ENCODE measurements at regions not wholly inside any gene's neighbourhood (a gene's known extent, or its start where the extent isn't known, plus 50 kb on each side); places are given as distances from the start of the nearest gene placed in this dataset.

GRCh38 chr13:24074678-24075077, 85.8 kb upstream of the SPATA13 start:
- Histone ChIP-seq H3K79me2 (ENCODE audit: low read length) (no peaks in the 10 kb centered on the region), H4K20me1 (ENCODE audit: insufficient read depth, low read length) (no peaks in the 10 kb centered on the region), H3K4me2 (ENCODE audit: low read length) (no peak overlapping the region), H3K4me3 (ENCODE audit: low read length) (no peak overlapping the region), H3K9ac (ENCODE audit: low read length) (no peak overlapping the region), H2AFZ (ENCODE audit: low read depth, low read length) (peak overlapping the region; percentile 28), H3K9me3 (ENCODE audit: insufficient read depth, low read length) (no peaks in the 10 kb centered on the region), H3K4me1 (ENCODE audit: low read length) (peaks cover 17% of the 10 kb centered on the region), H3K27ac (ENCODE audit: low read length) (no peak overlapping the region), H3K36me3 (replicated peaks; ENCODE audit: low read depth, low read length) (no peaks in the 10 kb centered on the region), H3K27me3 (ENCODE audit: low read depth, low read length) (no peaks in the 10 kb centered on the region)
- TF ChIP-seq EZH2phosphoT487 (IDR thresholded peaks at IDR 0.05; ENCODE audit: low read depth) (no peak), CTCF (IDR thresholded peaks at IDR 0.05; ENCODE audit: low read depth, low read length) (no peak)

- no peak for TF ChIP-seq CTCF (IDR thresholded peaks at IDR 0.05; ENCODE audit: low read depth, low read length)
- TF ChIP-seq EZH2phosphoT487 (IDR thresholded peaks at IDR 0.05; ENCODE audit: low read depth) = no peak
- Histone ChIP-seq H3K9me3 (ENCODE audit: insufficient read depth, low read length) (no peaks in the 10 kb centered on the region), H3K79me2 (ENCODE audit: low read length) (no peaks in the 10 kb centered on the region), H3K27me3 (ENCODE audit: low read depth, low read length) (no peaks in the 10 kb centered on the region), H4K20me1 (ENCODE audit: insufficient read depth, low read length) (no peaks in the 10 kb centered on the region), H3K27ac (ENCODE audit: low read length) (no peak overlapping the region), H3K4me2 (ENCODE audit: low read length) (no peak overlapping the region), H3K4me1 (ENCODE audit: low read length) (peaks cover 17% of the 10 kb centered on the region), H3K4me3 (ENCODE audit: low read length) (no peak overlapping the region), H2AFZ (ENCODE audit: low read depth, low read length) (peak overlapping the region; percentile 28; the same call in 1 of the 2 replicates), H3K36me3 (replicated peaks; ENCODE audit: low read depth, low read length) (no peaks in the 10 kb centered on the region), H3K9ac (ENCODE audit: low read length) (no peak overlapping the region)
Measured at GRCh38 chr13:24075137-24075975, 85.2 kb upstream of the SPATA13 start.

GRCh38 chr13:24076109-24076508, 84.4 kb upstream of the SPATA13 start:
- no peak overlapping the region for H3K9ac ChIP-seq (ENCODE audit: low read length)
- H3K27me3 ChIP-seq (ENCODE audit: low read depth, low read length) = no peaks in the 10 kb centered on the region
- peak overlapping the region; percentile 64 for H3K4me2 ChIP-seq (ENCODE audit: low read length)
- no peaks in the 10 kb centered on the region for H3K9me3 ChIP-seq (ENCODE audit: insufficient read depth, low read length)
- peak overlapping the region; percentile 54 for H3K4me3 ChIP-seq (ENCODE audit: low read length)
- peak overlapping the region; percentile 70 for H2AFZ ChIP-seq (ENCODE audit: low read depth, low read length)
- H3K79me2 ChIP-seq (ENCODE audit: low read length) = no peaks in the 10 kb centered on the region
- H3K36me3 ChIP-seq (replicated peaks; ENCODE audit: low read depth, low read length) = no peaks in the 10 kb centered on the region
- H3K4me1 ChIP-seq (ENCODE audit: low read length) = peaks cover 17% of the 10 kb centered on the region
- H4K20me1 ChIP-seq (ENCODE audit: insufficient read depth, low read length) = no peaks in the 10 kb centered on the region
- H3K27ac ChIP-seq (ENCODE audit: low read length) = no peak overlapping the region
- no peak for TF ChIP-seq EZH2phosphoT487 (IDR thresholded peaks at IDR 0.05; ENCODE audit: low read depth)
- TF ChIP-seq CTCF (IDR thresholded peaks at IDR 0.05; ENCODE audit: low read depth, low read length) = no peak

- H3K27me3 ChIP-seq (ENCODE audit: low read depth, low read length) = no peaks in the 10 kb centered on the region
- no peaks in the 10 kb centered on the region for H3K79me2 ChIP-seq (ENCODE audit: low read length)
- H2AFZ ChIP-seq (ENCODE audit: low read depth, low read length) = peak overlapping the region; percentile 70; the same call in 1 of the 2 replicates
- no peak overlapping the region for H3K9ac ChIP-seq (ENCODE audit: low read length)
- H3K4me2 ChIP-seq (ENCODE audit: low read length) = peak overlapping the region; percentile 64
- H4K20me1 ChIP-seq (ENCODE audit: insufficient read depth, low read length) = no peaks in the 10 kb centered on the region
- H3K36me3 ChIP-seq (replicated peaks; ENCODE audit: low read depth, low read length) = no peaks in the 10 kb centered on the region
- TF ChIP-seq EZH2phosphoT487 (IDR thresholded peaks at IDR 0.05; ENCODE audit: low read depth) (no peak), CTCF (IDR thresholded peaks at IDR 0.05; ENCODE audit: low read depth, low read length) (no peak)
- peak overlapping the region; percentile 54 for H3K4me3 ChIP-seq (ENCODE audit: low read length)
- no peak overlapping the region for H3K27ac ChIP-seq (ENCODE audit: low read length)
- peaks cover 17% of the 10 kb centered on the region for H3K4me1 ChIP-seq (ENCODE audit: low read length)
- no peaks in the 10 kb centered on the region for H3K9me3 ChIP-seq (ENCODE audit: insufficient read depth, low read length)
Measured at GRCh38 chr13:24076636-24077035, 83.9 kb upstream of the SPATA13 start.

Measured in OCI-LY3 (cell line).